ENCODE measurements at regions not wholly inside any gene's neighbourhood (a gene's known extent, or its start where the extent isn't known, plus 50 kb on each side); places are given as distances from the start of the nearest gene placed in this dataset.

GRCh38 chr17:14737984-14738651, 437.2 kb downstream of the HS3ST3B1 start (continued):
- no peak for TF ChIP-seq ZNF660 (CRISPR knock-in tag; IDR thresholded peaks at IDR 0.05; ENCODE audit: borderline replicate concordance, low read depth)
- TF ChIP-seq ZMYM2 (CRISPR knock-in tag; IDR thresholded peaks at IDR 0.05) = no peak
- no peak for TF ChIP-seq HNRNPLL (IDR thresholded peaks at IDR 0.05; ENCODE audit: low read depth, low read length, poor library complexity, severe bottlenecking)
- TF ChIP-seq SOX13 (IDR thresholded peaks at IDR 0.05) = 0 out of 2 replicates have a peak, but pooled peaks have one; percentile 32
- peak in 1 of 2 experiments; percentile 67; a peak in 2 of 4 replicates for TF ChIP-seq SOX13 (CRISPR knock-in tag; conservative IDR thresholded peaks at IDR 0.05 in 1 of 2, IDR thresholded peaks at IDR 0.05 in 1 of 2)
- no peak for TF ChIP-seq TCF12 (IDR thresholded peaks at IDR 0.05)
- no peak for TF ChIP-seq TCF12 (CRISPR knock-in tag; IDR thresholded peaks at IDR 0.05)
- no peak for TF ChIP-seq TOE1 (CRISPR knock-in tag; IDR thresholded peaks at IDR 0.05)
- no peak for TF ChIP-seq ZNF572 (CRISPR knock-in tag; IDR thresholded peaks at IDR 0.05)
- TF ChIP-seq FOXK1 (CRISPR knock-in tag; IDR thresholded peaks at IDR 0.05; ENCODE audit: borderline replicate concordance, low read depth) = peak; percentile 84; the same call in 1 of the 2 replicates
- TF ChIP-seq BCL6 (CRISPR knock-in tag; IDR thresholded peaks at IDR 0.05) = peak; percentile 43; the same call in 1 of the 2 replicates
- no peak for TF ChIP-seq TAF1 (CRISPR knock-in tag; IDR thresholded peaks at IDR 0.05)
- no peak for TF ChIP-seq HNRNPL (IDR thresholded peaks at IDR 0.05; ENCODE audit: low read depth, low read length)
- no peak for TF ChIP-seq ZNF766 (CRISPR knock-in tag; IDR thresholded peaks at IDR 0.05; ENCODE audit: borderline replicate concordance)
- no peak for TF ChIP-seq ISL2 (CRISPR knock-in tag; IDR thresholded peaks at IDR 0.05)
- 0 out of 2 replicates have a peak, but pooled peaks have one; percentile 49 for TF ChIP-seq RNF2 (conservative IDR thresholded peaks at IDR 0.05; ENCODE audit: low read depth)
- TF ChIP-seq SSRP1 (CRISPR knock-in tag; IDR thresholded peaks at IDR 0.05) = no peak
- no peak for TF ChIP-seq ZNF280B (CRISPR knock-in tag; IDR thresholded peaks at IDR 0.05; ENCODE audit: borderline replicate concordance)
- TF ChIP-seq MIER3 (CRISPR knock-in tag; IDR thresholded peaks at IDR 0.05; ENCODE audit: borderline replicate concordance) = peak; percentile 80; the same call in 1 of the 2 replicates
- peak; percentile 27 to 81; a peak in 2 of 4 replicates for TF ChIP-seq EP300 (IDR thresholded peaks at IDR 0.05; ENCODE audit: low read depth in 2 of 2, low read length in 2 of 2)
- peak; percentile 85 for TF ChIP-seq EP300 (CRISPR knock-in tag; IDR thresholded peaks at IDR 0.05; ENCODE audit: borderline replicate concordance)
- TF ChIP-seq SKI (IDR thresholded peaks at IDR 0.05; ENCODE audit: partially characterized antibody) = peak; percentile 80
- TF ChIP-seq THYN1 (CRISPR knock-in tag; IDR thresholded peaks at IDR 0.05; ENCODE audit: borderline replicate concordance, low read depth) = no peak
- no peak for TF ChIP-seq ZNF747 (CRISPR knock-in tag; IDR thresholded peaks at IDR 0.05; ENCODE audit: borderline replicate concordance)
- TF ChIP-seq MZF1 (CRISPR knock-in tag; IDR thresholded peaks at IDR 0.05; ENCODE audit: borderline replicate concordance) = no peak
- peak; percentile 51; the same call in 1 of the 2 replicates for TF ChIP-seq NCOA2 (CRISPR knock-in tag; IDR thresholded peaks at IDR 0.05)
- no peak for TF ChIP-seq SP1 (IDR thresholded peaks at IDR 0.05)
- TF ChIP-seq SP1 (CRISPR knock-in tag; IDR thresholded peaks at IDR 0.05) = 0 out of 2 replicates have a peak, but pooled peaks have one; percentile 38
- TF ChIP-seq MAFK (conservative IDR thresholded peaks at IDR 0.05 in 1 of 2, IDR thresholded peaks at IDR 0.05 in 1 of 2; ENCODE audit: low read length in 2 of 2) = peak; percentile 81 to 95
- TF ChIP-seq ZNF629 (CRISPR knock-in tag; conservative IDR thresholded peaks at IDR 0.05) = no peak
- TF ChIP-seq ZNF225 (CRISPR knock-in tag; IDR thresholded peaks at IDR 0.05) = 0 out of 2 replicates have a peak, but pooled peaks have one; percentile 60
- TF ChIP-seq, protein P1, sequence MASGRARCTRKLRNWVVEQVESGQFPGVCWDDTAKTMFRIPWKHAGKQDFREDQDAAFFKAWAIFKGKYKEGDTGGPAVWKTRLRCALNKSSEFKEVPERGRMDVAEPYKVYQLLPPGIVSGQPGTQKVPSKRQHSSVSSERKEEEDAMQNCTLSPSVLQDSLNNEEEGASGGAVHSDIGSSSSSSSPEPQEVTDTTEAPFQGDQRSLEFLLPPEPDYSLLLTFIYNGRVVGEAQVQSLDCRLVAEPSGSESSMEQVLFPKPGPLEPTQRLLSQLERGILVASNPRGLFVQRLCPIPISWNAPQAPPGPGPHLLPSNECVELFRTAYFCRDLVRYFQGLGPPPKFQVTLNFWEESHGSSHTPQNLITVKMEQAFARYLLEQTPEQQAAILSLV (CRISPR knock-in tag; IDR thresholded peaks at IDR 0.05; ENCODE audit: borderline replicate concordance) = no peak

All from HepG2 (cell line).